HUES48 (cell line): ENCODE measurements at regions not wholly inside any gene's neighbourhood (a gene's known extent, or its start where the extent isn't known, plus 50 kb on each side); places are given as distances from the start of the nearest gene placed in this dataset.

ENCODE experiments used
- H3K27ac ChIP-seq: one replicate; pipeline ENCODE4 v1.7.0; 2013; ENCODE audit warnings: low read depth, low read length, inconsistent platforms
- H3K27me3 ChIP-seq: 2 replicates; pipeline ENCODE4 v1.6.1; 2013; ENCODE audit warnings: mild to moderate bottlenecking, low read length; ENCODE audit not compliant: control insufficient read depth, insufficient read depth
- H3K36me3 ChIP-seq: 2 replicates; pipeline ENCODE4 v1.6.1; 2013; ENCODE audit warnings: low read length; ENCODE audit not compliant: control insufficient read depth, insufficient read depth
- H3K4me1 ChIP-seq: 2 replicates; pipeline ENCODE4 v1.6.1; 2013; ENCODE audit warnings: mild to moderate bottlenecking, low read length; ENCODE audit not compliant: control insufficient read depth, insufficient read depth
- H3K4me3 ChIP-seq: 2 replicates; pipeline ENCODE4 v1.5.1; 2013; ENCODE audit warnings: mild to moderate bottlenecking, low read depth, low read length
- H3K9ac ChIP-seq: 2 replicates; pipeline ENCODE4 v1.6.1; 2013; ENCODE audit warnings: mild to moderate bottlenecking, low read depth, low read length, moderate library complexity
- H3K9me3 ChIP-seq: 2 replicates; pipeline ENCODE4 v1.6.1; 2013; ENCODE audit warnings: low read length; ENCODE audit not compliant: control insufficient read depth, insufficient read depth

DNA sequence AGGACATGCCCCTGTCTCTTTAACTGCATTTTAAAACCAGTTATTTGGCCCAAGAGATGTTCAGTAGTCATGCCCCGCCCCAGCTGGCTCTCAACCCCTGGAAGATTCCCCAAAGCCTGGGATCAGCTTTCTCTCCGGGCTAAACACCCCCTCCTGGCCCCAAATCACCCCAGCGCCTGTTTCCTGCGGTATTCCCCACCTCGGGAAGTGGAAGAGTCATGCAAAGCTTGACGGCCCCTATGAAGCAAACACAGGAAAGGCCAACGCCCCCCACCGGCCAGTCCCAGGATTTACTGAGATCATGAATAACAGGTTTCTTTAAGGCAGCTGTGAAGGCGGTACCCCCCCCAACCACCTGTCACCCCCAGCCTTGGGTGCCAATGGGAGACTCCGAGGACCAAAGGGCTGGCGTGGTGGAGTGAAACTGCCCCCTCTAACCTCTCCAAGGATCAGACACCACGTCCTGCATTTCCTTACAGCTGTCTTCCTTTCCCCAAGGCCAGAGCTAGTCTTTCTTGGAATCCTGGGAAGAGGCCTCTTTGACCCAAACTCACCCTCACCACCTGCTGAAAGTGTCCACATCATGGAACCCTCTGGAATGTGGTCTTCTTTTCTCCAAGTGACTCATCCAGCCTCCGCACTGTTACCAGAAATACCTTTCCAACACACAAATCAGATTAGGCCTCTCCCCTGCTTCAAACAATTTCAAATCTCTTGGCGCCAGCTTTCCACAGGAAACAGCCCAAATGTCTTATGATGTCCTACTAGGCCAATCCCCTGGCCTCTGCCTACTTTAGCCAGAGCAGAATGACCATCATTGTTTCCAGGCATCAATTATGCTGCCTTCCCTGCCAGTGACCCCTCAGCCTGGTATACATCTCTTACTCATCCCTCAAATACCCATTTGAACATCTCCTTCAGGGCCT, 301.5 kb downstream of the ZEB1 start:
- H3K4me1 ChIP-seq: peaks cover 3% of the 10 kb centered on the region; the same call in 1 of the 2 replicates
- no peaks in the 10 kb centered on the region for H3K36me3 ChIP-seq
- no peak overlapping the region for H3K9ac ChIP-seq
- H3K27me3 ChIP-seq: no peaks in the 10 kb centered on the region
- H3K4me3 ChIP-seq: no peak overlapping the region
- H3K9me3 ChIP-seq: peaks cover 3% of the 10 kb centered on the region; the same call in 1 of the 2 replicates
- H3K27ac ChIP-seq: no peak overlapping the region

DNA sequence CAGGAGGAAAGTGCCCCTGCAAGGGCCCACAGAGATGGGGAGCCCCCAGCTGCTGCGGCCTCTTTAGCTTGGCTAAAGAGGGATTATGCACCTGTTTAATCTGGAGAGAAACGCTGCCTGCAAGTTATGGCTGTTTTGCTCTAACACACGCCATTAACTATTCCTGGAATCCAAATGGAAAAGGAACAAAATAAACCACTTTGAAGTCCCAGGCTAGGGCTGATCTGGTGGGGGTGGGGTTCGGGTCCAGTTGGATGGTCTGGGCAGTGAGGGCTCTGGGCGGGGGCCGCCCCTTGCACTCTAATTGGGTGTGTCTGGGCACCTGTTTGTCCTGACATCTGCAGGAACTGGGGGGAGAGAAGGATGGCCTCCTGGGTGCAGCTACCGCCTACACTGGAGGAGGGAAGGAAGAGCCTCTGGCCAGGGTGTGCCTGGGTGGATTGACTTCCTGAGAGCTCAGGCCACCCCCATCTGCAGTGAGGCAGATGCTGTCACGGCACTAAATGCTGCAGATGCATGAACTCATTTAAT, 300.6 kb downstream of the ZEB1 start:
- no peak overlapping the region for H3K27ac ChIP-seq
- no peaks in the 10 kb centered on the region for H3K27me3 ChIP-seq
- H3K4me3 ChIP-seq: no peak overlapping the region
- H3K9ac ChIP-seq: no peak overlapping the region
- peaks cover 3% of the 10 kb centered on the region; the same call in 1 of the 2 replicates for H3K4me1 ChIP-seq
- no peaks in the 10 kb centered on the region for H3K9me3 ChIP-seq
- no peaks in the 10 kb centered on the region for H3K36me3 ChIP-seq

DNA sequence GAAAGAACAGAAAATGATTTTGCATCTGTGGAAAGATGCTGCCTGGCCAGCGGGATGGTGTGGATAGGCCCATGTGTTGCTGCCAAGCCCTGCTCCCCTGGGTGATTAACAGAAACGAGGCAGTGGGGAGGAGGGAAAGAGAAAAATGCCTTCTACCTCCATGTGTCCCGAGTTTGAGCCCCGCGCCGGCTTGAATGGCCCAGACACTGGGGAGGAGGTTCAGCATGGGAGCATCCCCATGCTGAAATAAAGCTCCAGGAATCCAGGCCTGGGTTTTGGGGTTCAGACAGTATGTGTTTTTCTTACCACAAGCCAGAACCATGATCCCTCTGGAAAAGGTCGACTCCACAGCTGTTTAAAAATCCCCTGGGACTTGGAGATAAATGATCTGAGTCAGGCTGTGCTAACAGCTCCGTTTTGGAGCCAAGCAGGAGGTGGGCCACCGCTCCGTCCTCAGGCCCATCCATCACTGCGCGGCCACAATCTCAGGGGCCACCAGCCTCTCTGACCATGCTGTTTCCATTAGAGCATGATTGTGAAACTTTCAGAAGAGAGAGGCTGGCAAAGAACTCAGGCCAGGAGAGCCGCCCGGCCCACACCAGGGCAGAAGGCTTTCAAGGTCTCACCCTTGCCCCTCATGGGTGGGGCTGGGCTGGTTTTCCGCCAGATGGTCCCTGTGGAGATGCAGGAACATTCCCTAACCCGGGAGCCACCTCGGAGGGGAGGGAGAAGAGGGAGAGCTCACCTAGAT, 299.7 kb downstream of the ZEB1 start:
- no peak overlapping the region for H3K27ac ChIP-seq
- no peaks in the 10 kb centered on the region for H3K9me3 ChIP-seq
- no peak overlapping the region for H3K4me3 ChIP-seq
- H3K9ac ChIP-seq: no peak overlapping the region
- no peaks in the 10 kb centered on the region for H3K36me3 ChIP-seq
- H3K27me3 ChIP-seq: no peaks in the 10 kb centered on the region
- H3K4me1 ChIP-seq: peaks cover 3% of the 10 kb centered on the region; the same call in 1 of the 2 replicates

DNA sequence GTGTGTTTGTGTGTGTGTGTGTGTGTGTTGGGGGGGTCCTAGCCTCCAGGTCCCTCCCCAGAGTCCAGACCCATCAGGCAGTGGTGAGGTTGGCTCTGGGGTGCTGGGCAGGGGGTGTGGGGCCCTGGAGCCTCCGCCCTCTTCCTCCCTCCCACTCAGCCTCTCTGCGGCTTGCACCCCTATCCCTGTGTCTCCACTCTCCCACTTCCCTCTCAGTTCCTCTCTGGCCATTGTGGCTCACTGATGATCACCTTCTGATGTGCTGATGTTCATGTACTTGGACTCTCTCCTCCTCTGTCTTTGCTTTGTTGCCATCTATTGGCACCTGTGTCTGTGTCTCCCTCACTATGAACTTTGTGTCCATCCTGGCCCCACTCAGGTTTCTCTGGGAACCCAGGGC, 298.7 kb downstream of the ZEB1 start:
- Histone ChIP-seq H3K9ac (no peak overlapping the region), H3K27ac (no peak overlapping the region), H3K36me3 (no peaks in the 10 kb centered on the region)

DNA sequence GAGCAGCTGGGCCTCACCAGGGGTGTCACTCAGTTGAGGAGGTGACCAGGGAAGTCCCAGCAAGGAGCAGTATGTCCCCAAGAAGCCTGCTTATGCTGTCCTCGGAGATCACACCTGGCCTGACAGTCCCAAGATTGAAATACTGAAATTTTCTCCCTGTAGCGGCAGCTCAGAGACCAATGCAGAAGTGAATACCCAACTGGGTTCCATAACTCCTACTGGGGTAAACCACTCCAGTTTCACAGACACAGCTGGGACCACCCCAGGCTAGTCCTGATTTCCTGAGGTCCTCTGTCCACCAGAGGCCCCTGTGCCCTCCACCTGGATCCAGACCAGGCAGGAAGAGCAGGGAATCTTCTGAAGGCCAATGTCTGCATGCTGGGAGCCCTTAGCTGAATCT, 298.1 kb downstream of the ZEB1 start:
- Histone ChIP-seq H3K4me3 (no peak overlapping the region), H3K36me3 (no peaks in the 10 kb centered on the region), H3K4me1 (peaks cover 3% of the 10 kb centered on the region; the same call in 1 of the 2 replicates), H3K9me3 (no peaks in the 10 kb centered on the region), H3K27ac (no peak overlapping the region), H3K9ac (no peak overlapping the region), H3K27me3 (no peaks in the 10 kb centered on the region)

More for the DNA sequence above, 298.7 kb downstream of the ZEB1 start:
- Histone ChIP-seq H3K4me1 (peaks cover 3% of the 10 kb centered on the region; the same call in 1 of the 2 replicates), H3K9me3 (no peaks in the 10 kb centered on the region), H3K27me3 (no peaks in the 10 kb centered on the region), H3K4me3 (no peak overlapping the region)

DNA sequence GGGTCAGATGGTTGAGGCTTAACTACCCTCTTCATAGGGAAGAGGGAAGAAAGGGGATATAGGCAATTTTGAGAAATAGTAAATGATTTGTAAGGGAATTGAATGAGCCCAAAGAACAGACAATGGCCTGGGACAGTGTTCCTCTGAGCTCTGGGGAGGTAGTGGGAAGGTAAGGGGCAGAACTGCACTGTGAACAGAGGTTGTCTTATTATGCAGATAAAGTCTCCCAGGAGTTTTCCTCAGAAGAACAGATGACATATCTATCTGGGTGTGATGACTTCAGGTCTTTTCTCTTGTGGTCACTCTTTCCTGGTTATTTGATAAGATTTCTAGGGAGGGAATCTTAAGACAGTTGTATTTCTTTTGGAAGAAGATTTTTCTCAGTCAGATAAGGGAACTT, 296.1 kb downstream of the ZEB1 start:
- no peaks in the 10 kb centered on the region for H3K9me3 ChIP-seq
- peaks cover 3% of the 10 kb centered on the region; the same call in 1 of the 2 replicates for H3K4me1 ChIP-seq
- H3K27ac ChIP-seq: no peak overlapping the region
- H3K9ac ChIP-seq: no peak overlapping the region
- no peaks in the 10 kb centered on the region for H3K36me3 ChIP-seq
- no peaks in the 10 kb centered on the region for H3K27me3 ChIP-seq
- H3K4me3 ChIP-seq: no peak overlapping the region

DNA sequence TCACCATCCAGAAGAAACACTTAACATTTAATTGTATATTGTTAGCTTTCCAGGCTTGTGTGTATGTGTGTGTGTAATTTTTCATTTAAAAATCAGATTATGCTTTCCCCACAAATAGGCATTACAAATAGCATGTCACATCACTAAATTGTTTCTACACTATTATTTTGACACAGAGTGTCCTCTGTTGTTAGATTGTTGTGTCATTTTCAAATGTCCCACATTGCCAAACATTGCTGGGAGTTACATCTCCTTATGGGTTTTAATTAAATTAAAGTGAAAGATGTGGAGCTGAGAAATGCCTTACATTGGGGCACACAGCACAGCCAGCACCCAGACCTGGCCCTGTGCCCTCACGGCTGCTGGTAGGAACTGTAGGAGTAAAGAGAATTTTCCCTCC, 295.6 kb downstream of the ZEB1 start:
- Histone ChIP-seq H3K4me1 (peaks cover 3% of the 10 kb centered on the region; the same call in 1 of the 2 replicates), H3K4me3 (no peak overlapping the region), H3K36me3 (no peaks in the 10 kb centered on the region), H3K27me3 (no peaks in the 10 kb centered on the region), H3K9me3 (no peaks in the 10 kb centered on the region), H3K27ac (no peak overlapping the region), H3K9ac (no peak overlapping the region)

DNA sequence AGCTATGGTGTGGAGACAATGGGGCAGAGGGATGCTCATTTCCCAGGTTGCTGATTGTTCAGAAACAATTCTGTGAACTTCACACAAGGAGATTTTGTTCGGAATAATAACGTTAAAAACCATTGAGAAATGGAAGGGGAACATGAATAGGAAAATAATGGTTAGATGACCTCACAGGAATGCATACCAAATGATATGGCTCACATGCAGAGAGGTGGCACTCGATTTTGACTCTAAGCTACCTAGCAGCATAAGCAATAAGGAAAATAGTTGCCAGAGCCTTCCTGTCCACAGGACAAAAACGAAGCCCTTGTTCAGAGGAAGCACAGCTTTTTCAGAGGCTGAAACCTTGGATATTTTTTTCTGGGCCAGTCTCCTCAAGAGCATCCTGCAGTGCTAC, 293.1 kb downstream of the ZEB1 start:
- Histone ChIP-seq H3K27ac (no peak overlapping the region), H3K4me1 (peaks cover 3% of the 10 kb centered on the region; the same call in 1 of the 2 replicates), H3K9me3 (no peaks in the 10 kb centered on the region)

DNA sequence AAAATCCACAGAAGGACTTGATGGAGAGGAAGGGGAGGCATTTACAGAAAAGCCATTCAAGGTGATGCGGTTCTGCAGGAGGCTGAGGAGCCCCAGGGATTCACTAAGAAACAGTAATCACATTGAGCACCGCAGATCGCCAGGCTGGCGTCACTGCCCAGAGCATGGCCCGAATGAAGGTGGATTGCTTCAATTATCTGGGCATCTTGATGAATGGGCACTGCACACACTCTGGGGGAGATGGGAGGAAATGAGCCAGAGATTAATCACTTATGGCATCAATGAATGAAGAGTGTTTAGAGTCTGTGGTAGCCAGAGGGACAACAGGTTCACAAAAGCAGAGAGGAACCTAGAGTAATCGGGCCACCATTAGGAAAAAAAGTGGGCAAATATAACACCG, 292.1 kb downstream of the ZEB1 start:
- Histone ChIP-seq H3K4me3 (no peak overlapping the region), H3K36me3 (no peaks in the 10 kb centered on the region), H3K4me1 (peaks cover 3% of the 10 kb centered on the region; the same call in 1 of the 2 replicates), H3K9ac (no peak overlapping the region), H3K27me3 (no peaks in the 10 kb centered on the region), H3K9me3 (no peaks in the 10 kb centered on the region), H3K27ac (no peak overlapping the region)

More for the DNA sequence above, 293.1 kb downstream of the ZEB1 start:
- no peak overlapping the region for H3K9ac ChIP-seq
- no peaks in the 10 kb centered on the region for H3K36me3 ChIP-seq
- H3K27me3 ChIP-seq: no peaks in the 10 kb centered on the region
- no peak overlapping the region for H3K4me3 ChIP-seq

DNA sequence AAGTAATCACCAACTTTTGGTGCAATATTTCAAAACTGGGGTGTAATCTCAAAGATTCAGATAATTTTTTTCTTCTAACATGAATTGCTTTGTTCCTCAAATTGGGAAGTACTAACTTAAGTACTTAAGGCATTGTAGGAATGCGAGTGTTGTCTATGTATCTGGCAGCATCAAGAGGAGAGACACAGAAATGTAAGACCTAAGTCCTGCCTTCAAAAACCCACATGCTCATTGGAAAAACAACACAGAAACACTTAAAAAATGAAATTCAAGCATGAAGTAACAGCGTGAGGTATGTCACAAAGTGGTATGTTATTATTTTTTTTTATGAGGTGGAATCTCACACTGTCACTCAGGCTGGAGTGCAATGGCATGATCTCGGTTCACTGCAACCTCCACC, 288.5 kb downstream of the ZEB1 start:
- H3K4me3 ChIP-seq: no peak overlapping the region
- no peak overlapping the region for H3K27ac ChIP-seq
- no peaks in the 10 kb centered on the region for H3K36me3 ChIP-seq
- peaks cover 6% of the 10 kb centered on the region; the same call in 1 of the 2 replicates for H3K4me1 ChIP-seq
- H3K9me3 ChIP-seq: no peaks in the 10 kb centered on the region
- H3K27me3 ChIP-seq: no peaks in the 10 kb centered on the region; the same call in 1 of the 2 replicates
- H3K9ac ChIP-seq: no peak overlapping the region
